ENCODE measurements at regions not wholly inside any gene's neighbourhood (a gene's known extent, or its start where the extent isn't known, plus 50 kb on each side); places are given as distances from the start of the nearest gene placed in this dataset.

GRCh38 chr18:68519336-68519735 is 195.6 kb downstream of the TMX3 start:
- no peak for TF ChIP-seq POLR2AphosphoS5 (IDR thresholded peaks at IDR 0.05; ENCODE audit: low read depth, low read length)
- no peak for TF ChIP-seq SIN3A (IDR thresholded peaks at IDR 0.05; ENCODE audit: borderline replicate concordance, insufficient read depth, low read length)
